GM19193 (cell line): ENCODE measurements at regions not wholly inside any gene's neighbourhood (a gene's known extent, or its start where the extent isn't known, plus 50 kb on each side); places are given as distances from the start of the nearest gene placed in this dataset.

Source experiments
- POLR2A ChIP-seq: IDR thresholded peaks from 4 replicates; pipeline ENCODE4 v1.6.1; 2011; ENCODE audit not compliant: insufficient read depth, insufficient read length; ENCODE audit errors: extremely low read depth

- TF ChIP-seq POLR2A, result no peak
Measured at GRCh38 chr4:124541652-124542420, 170.7 kb downstream of the ANKRD50 start.

GRCh38 chr4:124555959-124556358 lies 156.6 kb downstream of the ANKRD50 start:
- no peak for TF ChIP-seq POLR2A

GRCh38 chr4:124564121-124564520 lies 148.4 kb downstream of the ANKRD50 start:
- no peak for TF ChIP-seq POLR2A

GRCh38 chr4:124565371-124565770 lies 147.2 kb downstream of the ANKRD50 start:
- TF ChIP-seq POLR2A, result no peak

- TF ChIP-seq POLR2A, result no peak
Measured at GRCh38 chr4:124566030-124566429, 146.5 kb downstream of the ANKRD50 start.

GRCh38 chr4:124573056-124573455 lies 139.5 kb downstream of the ANKRD50 start:
- TF ChIP-seq POLR2A, result no peak

- no peak for TF ChIP-seq POLR2A
Measured at GRCh38 chr4:124579896-124580295, 132.6 kb downstream of the ANKRD50 start.

GRCh38 chr4:124583797-124584196 lies 128.7 kb downstream of the ANKRD50 start:
- TF ChIP-seq POLR2A, result no peak

GRCh38 chr4:124589786-124590185 lies 122.7 kb downstream of the ANKRD50 start:
- no peak for TF ChIP-seq POLR2A

- no peak for TF ChIP-seq POLR2A
Measured at GRCh38 chr4:124590480-124590879, 122.1 kb downstream of the ANKRD50 start.

- no peak for TF ChIP-seq POLR2A
Measured at GRCh38 chr4:124591637-124592036, 120.9 kb downstream of the ANKRD50 start.

GRCh38 chr4:124593494-124593893 lies 119.0 kb downstream of the ANKRD50 start:
- TF ChIP-seq POLR2A, result no peak

GRCh38 chr4:124594945-124595344 lies 117.6 kb downstream of the ANKRD50 start:
- no peak for TF ChIP-seq POLR2A

- TF ChIP-seq POLR2A, result no peak
Measured at GRCh38 chr4:124596816-124597215, 115.7 kb downstream of the ANKRD50 start.

GRCh38 chr4:124610211-124610610 lies 102.3 kb downstream of the ANKRD50 start:
- TF ChIP-seq POLR2A, result no peak
